Suprapubic skin (tissue), 4 donors: ENCODE measurements at regions not wholly inside any gene's neighbourhood (a gene's known extent, or its start where the extent isn't known, plus 50 kb on each side); places are given as distances from the start of the nearest gene placed in this dataset.

Experiments
- DNase-seq, 2 donors: peaks; one replicate each; pipeline ENCODE4 v3.0.0-alpha.2; 2019; ENCODE audit warnings: low spot score in 2 of 2
- H3K27ac ChIP-seq: fragments of 200-600 bp; sonication (generic); one replicate; pipeline ENCODE4 v1.5.1; 2019
- H3K27me3 ChIP-seq: fragments of 200-600 bp; sonication (generic); one replicate; pipeline ENCODE4 v1.5.1; 2019
- H3K36me3 ChIP-seq: fragments of 200-600 bp; sonication (generic); one replicate; pipeline ENCODE4 v1.5.1; 2019
- H3K4me1 ChIP-seq: fragments of 200-600 bp; sonication (generic); one replicate; pipeline ENCODE4 v1.5.1; 2019
- H3K4me3 ChIP-seq: fragments of 200-600 bp; sonication (generic); one replicate; pipeline ENCODE4 v1.5.1; 2019; ENCODE audit warnings: mild to moderate bottlenecking
- H3K9me3 ChIP-seq: fragments of 200-600 bp; sonication (generic); one replicate; pipeline ENCODE4 v1.5.1; 2019
- CTCF ChIP-seq, 2 donors: fragments of 200-600 bp in 1 of 2; fragments of 450-650 bp in 1 of 2; sonication (generic) in 1 of 2; IDR thresholded peaks; one replicate each; pipeline ENCODE4 v1.5.1; 2016 to 2019; ENCODE audit warnings: antibody characterized with exemption in 2 of 2, mild to moderate bottlenecking in 1 of 2, moderate library complexity in 1 of 2
- EP300 ChIP-seq: sonication (generic); formaldehyde crosslinking; IDR thresholded peaks from one replicate; pipeline ENCODE4 v1.6.1; 2017; ENCODE audit warnings: antibody characterized with exemption
- POLR2A ChIP-seq, 2 donors: fragments of 450-650 bp; IDR thresholded peaks; one replicate each; pipeline ENCODE4 v1.6.1; 2017; ENCODE audit warnings: antibody characterized with exemption in 2 of 2, mild to moderate bottlenecking in 2 of 2, moderate library complexity in 2 of 2
- POLR2AphosphoS5 ChIP-seq, 3 donors: sonication (generic); formaldehyde crosslinking; IDR thresholded peaks; one replicate each; pipeline ENCODE4 v1.6.1; 2017; ENCODE audit warnings: antibody characterized with exemption in 3 of 3
- WGBS: methylation state at CpG from one replicate; pipeline ENCODE4 v1.1.5; 2018; 5-methylcytosine and 5-hydroxymethylcytosine counted together

- TF ChIP-seq POLR2A (IDR thresholded peaks at IDR 0.05) (no peak), CTCF (IDR thresholded peaks at IDR 0.05) (no peak), EP300 (no peak), POLR2AphosphoS5 (IDR thresholded peaks at IDR 0.05) (no peak)
- Histone ChIP-seq H3K36me3 (no peaks in the 10 kb centered on the region), H3K4me1 (peaks cover 32% of the 10 kb centered on the region), H3K27ac (peak overlapping the region; percentile 57), H3K9me3 (no peaks in the 10 kb centered on the region), H3K4me3 (no peak overlapping the region), H3K27me3 (no peaks in the 10 kb centered on the region)
- WGBS: 86% methylated on average over 1 of the region's 1 CpG
- DNase-seq: no peak
Measured at GRCh38 chr11:19365743-19366410, 125.1 kb upstream of the E2F8 start.

- no peak for DNase-seq
- peaks cover 18% of the 10 kb centered on the region for H3K27me3 ChIP-seq
- TF ChIP-seq CTCF (IDR thresholded peaks at IDR 0.05): no peak
- TF ChIP-seq POLR2AphosphoS5 (IDR thresholded peaks at IDR 0.05): no peak
- no peak for TF ChIP-seq EP300
- no peak for TF ChIP-seq POLR2A (IDR thresholded peaks at IDR 0.05)
- H3K36me3 ChIP-seq: no peaks in the 10 kb centered on the region
- H3K4me1 ChIP-seq: no peaks in the 10 kb centered on the region
- no peak overlapping the region for H3K4me3 ChIP-seq
- 72% methylated on average over 7 of the region's 7 CpGs for WGBS
- no peaks in the 10 kb centered on the region for H3K9me3 ChIP-seq
- H3K27ac ChIP-seq: no peak overlapping the region
Measured at GRCh38 chr11:19359221-19360000, 118.7 kb upstream of the E2F8 start.

- Histone ChIP-seq H3K36me3 (no peaks in the 10 kb centered on the region), H3K4me3 (no peak overlapping the region), H3K9me3 (no peaks in the 10 kb centered on the region), H3K27ac (no peak overlapping the region), H3K4me1 (no peaks in the 10 kb centered on the region), H3K27me3 (peaks cover 22% of the 10 kb centered on the region)
- WGBS: 75% methylated on average over 3 of the region's 3 CpGs
- no peak for DNase-seq
- TF ChIP-seq POLR2AphosphoS5 (IDR thresholded peaks at IDR 0.05) (no peak), CTCF (IDR thresholded peaks at IDR 0.05) (no peak), POLR2A (IDR thresholded peaks at IDR 0.05) (no peak), EP300 (no peak)
Measured at GRCh38 chr11:19357943-19358342, 117.2 kb upstream of the E2F8 start.

GRCh38 chr11:19355601-19356000, 114.9 kb upstream of the E2F8 start:
- Histone ChIP-seq H3K36me3 (no peaks in the 10 kb centered on the region), H3K4me1 (no peaks in the 10 kb centered on the region), H3K27me3 (peaks cover 45% of the 10 kb centered on the region), H3K4me3 (no peak overlapping the region), H3K27ac (no peak overlapping the region), H3K9me3 (no peaks in the 10 kb centered on the region)
- WGBS: 64% methylated on average over 1 of the region's 1 CpG
- no peak for DNase-seq
- no peak for TF ChIP-seq EP300
- TF ChIP-seq POLR2AphosphoS5 (IDR thresholded peaks at IDR 0.05): no peak
- no peak for TF ChIP-seq POLR2A (IDR thresholded peaks at IDR 0.05)
- no peak for TF ChIP-seq CTCF (IDR thresholded peaks at IDR 0.05)

GRCh38 chr11:19353287-19353850, 112.6 kb upstream of the E2F8 start:
- Histone ChIP-seq H3K27ac (no peak overlapping the region), H3K36me3 (no peaks in the 10 kb centered on the region), H3K4me3 (no peak overlapping the region), H3K9me3 (no peaks in the 10 kb centered on the region), H3K27me3 (peaks cover 64% of the 10 kb centered on the region), H3K4me1 (no peaks in the 10 kb centered on the region)
- 96% methylated on average over 2 of the region's 2 CpGs for WGBS
- no peak for TF ChIP-seq POLR2AphosphoS5 (IDR thresholded peaks at IDR 0.05)
- TF ChIP-seq CTCF (IDR thresholded peaks at IDR 0.05): no peak
- no peak for TF ChIP-seq POLR2A (IDR thresholded peaks at IDR 0.05)
- TF ChIP-seq EP300: no peak
- no peak for DNase-seq
